Uterus (tissue), 2 donors: ENCODE measurements at regions not wholly inside any gene's neighbourhood (a gene's known extent, or its start where the extent isn't known, plus 50 kb on each side); places are given as distances from the start of the nearest gene placed in this dataset.

Source experiments
- POLR2A ChIP-seq, 2 donors: fragments of 450-650 bp; IDR thresholded peaks; one replicate each; pipeline ENCODE4 v1.6.1; 2016; ENCODE audit warnings: antibody characterized with exemption in 2 of 2, mild to moderate bottlenecking in 1 of 2, moderate library complexity in 1 of 2
- TF ChIP-seq, protein P1 (sequence below), 4 experiments: fragments of 200-600 bp in 2 of 4; fragments of 450-650 bp in 2 of 4; sonication (generic) in 2 of 4; IDR thresholded peaks; one replicate each; pipeline ENCODE4 v1.5.1; 2016 to 2019; ENCODE audit warnings: antibody characterized with exemption in 4 of 4, mild to moderate bottlenecking in 2 of 4, moderate library complexity in 1 of 4

GRCh38 chr4:174135530-174135929, 147.9 kb downstream of the FBXO8 start:
- TF ChIP-seq, protein P1, sequence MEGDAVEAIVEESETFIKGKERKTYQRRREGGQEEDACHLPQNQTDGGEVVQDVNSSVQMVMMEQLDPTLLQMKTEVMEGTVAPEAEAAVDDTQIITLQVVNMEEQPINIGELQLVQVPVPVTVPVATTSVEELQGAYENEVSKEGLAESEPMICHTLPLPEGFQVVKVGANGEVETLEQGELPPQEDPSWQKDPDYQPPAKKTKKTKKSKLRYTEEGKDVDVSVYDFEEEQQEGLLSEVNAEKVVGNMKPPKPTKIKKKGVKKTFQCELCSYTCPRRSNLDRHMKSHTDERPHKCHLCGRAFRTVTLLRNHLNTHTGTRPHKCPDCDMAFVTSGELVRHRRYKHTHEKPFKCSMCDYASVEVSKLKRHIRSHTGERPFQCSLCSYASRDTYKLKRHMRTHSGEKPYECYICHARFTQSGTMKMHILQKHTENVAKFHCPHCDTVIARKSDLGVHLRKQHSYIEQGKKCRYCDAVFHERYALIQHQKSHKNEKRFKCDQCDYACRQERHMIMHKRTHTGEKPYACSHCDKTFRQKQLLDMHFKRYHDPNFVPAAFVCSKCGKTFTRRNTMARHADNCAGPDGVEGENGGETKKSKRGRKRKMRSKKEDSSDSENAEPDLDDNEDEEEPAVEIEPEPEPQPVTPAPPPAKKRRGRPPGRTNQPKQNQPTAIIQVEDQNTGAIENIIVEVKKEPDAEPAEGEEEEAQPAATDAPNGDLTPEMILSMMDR (IDR thresholded peaks at IDR 0.05): no peak
- TF ChIP-seq POLR2A (IDR thresholded peaks at IDR 0.05): no peak
